Large intestine (tissue), 3 donors: ENCODE measurements at regions not wholly inside any gene's neighbourhood (a gene's known extent, or its start where the extent isn't known, plus 50 kb on each side); places are given as distances from the start of the nearest gene placed in this dataset.

Source experiments
- DNase-seq, 2 donors: peaks; one replicate each; pipeline versions ENCODE4 v3.0.0 to v3.0.0-alpha.2; 2013
- H3K27ac ChIP-seq: one replicate; pipeline ENCODE4 v1.5.1; 2013; ENCODE audit warnings: low read length
- H3K27me3 ChIP-seq: 2 replicates; pipeline ENCODE4 v1.6.1; 2013; ENCODE audit warnings: low read length; ENCODE audit not compliant: control insufficient read depth, insufficient read depth
- H3K36me3 ChIP-seq: 2 replicates; pipeline ENCODE4 v1.6.1; 2013; ENCODE audit warnings: low read length; ENCODE audit not compliant: control insufficient read depth, insufficient read depth
- H3K4me1 ChIP-seq: one replicate; pipeline ENCODE4 v1.6.1; 2013; ENCODE audit warnings: low read length; ENCODE audit not compliant: control insufficient read depth, insufficient read depth
- H3K4me3 ChIP-seq: one replicate; pipeline ENCODE4 v1.5.1; 2013; ENCODE audit warnings: low read length
- H3K9me3 ChIP-seq: one replicate; pipeline ENCODE4 v1.6.1; 2013; ENCODE audit warnings: mild to moderate bottlenecking, low read depth, low read length, moderate library complexity; ENCODE audit not compliant: control insufficient read depth
- WGBS: methylation state at CpG from one replicate; pipeline ENCODE4 v1.1.5; 2013; ENCODE audit warnings: low lambda C conversion rate; ENCODE audit not compliant: insufficient coverage; 5-methylcytosine and 5-hydroxymethylcytosine counted together

- Histone ChIP-seq H3K9me3 (no peaks in the 10 kb centered on the region), H3K4me1 (no peaks in the 10 kb centered on the region), H3K4me3 (no peak overlapping the region), H3K36me3 (no peaks in the 10 kb centered on the region), H3K27me3 (no peaks in the 10 kb centered on the region), H3K27ac (no peak overlapping the region)
- no peak for DNase-seq
- no CpG with 5 or more reads among the region's 22 CpGs for WGBS
These were observed 1350.5 kb downstream of the BRD1 start for GRCh38 chr22:48477031-48477721.

GRCh38 chr22:48476577-48476976 lies 1351.1 kb downstream of the BRD1 start:
- Histone ChIP-seq H3K27ac (no peak overlapping the region), H3K36me3 (no peaks in the 10 kb centered on the region), H3K4me1 (no peaks in the 10 kb centered on the region), H3K4me3 (no peak overlapping the region), H3K27me3 (no peaks in the 10 kb centered on the region), H3K9me3 (no peaks in the 10 kb centered on the region)
- DNase-seq: no peak
- WGBS: 100% methylated on average over 1 of the region's 5 CpGs

GRCh38 chr22:48475661-48476345 lies 1351.9 kb downstream of the BRD1 start:
- WGBS: no CpG with 5 or more reads among the region's 15 CpGs
- no peak for DNase-seq
- H3K36me3 ChIP-seq: no peaks in the 10 kb centered on the region
- H3K9me3 ChIP-seq: no peaks in the 10 kb centered on the region
- H3K4me1 ChIP-seq: no peaks in the 10 kb centered on the region
- no peak overlapping the region for H3K27ac ChIP-seq
- no peak overlapping the region for H3K4me3 ChIP-seq
- H3K27me3 ChIP-seq: no peaks in the 10 kb centered on the region

- H3K9me3 ChIP-seq: no peaks in the 10 kb centered on the region
- no peak overlapping the region for H3K4me3 ChIP-seq
- no CpG with 5 or more reads among the region's 9 CpGs for WGBS
- H3K36me3 ChIP-seq: no peaks in the 10 kb centered on the region
- no peak overlapping the region for H3K27ac ChIP-seq
- H3K27me3 ChIP-seq: no peaks in the 10 kb centered on the region
- no peak for DNase-seq
- H3K4me1 ChIP-seq: no peaks in the 10 kb centered on the region
These were observed 1352.8 kb downstream of the BRD1 start for GRCh38 chr22:48474881-48475280.

- H3K4me1 ChIP-seq: no peaks in the 10 kb centered on the region
- no CpG with 5 or more reads among the region's 7 CpGs for WGBS
- DNase-seq: no peak
- no peaks in the 10 kb centered on the region for H3K9me3 ChIP-seq
- H3K27ac ChIP-seq: no peak overlapping the region
- H3K27me3 ChIP-seq: no peaks in the 10 kb centered on the region
- no peaks in the 10 kb centered on the region for H3K36me3 ChIP-seq
- H3K4me3 ChIP-seq: no peak overlapping the region
These were observed 1354.5 kb downstream of the BRD1 start for GRCh38 chr22:48473202-48473601.

- no peaks in the 10 kb centered on the region for H3K4me1 ChIP-seq
- no peaks in the 10 kb centered on the region for H3K36me3 ChIP-seq
- no peaks in the 10 kb centered on the region for H3K9me3 ChIP-seq
- no peak for DNase-seq
- peaks cover 4% of the 10 kb centered on the region for H3K27me3 ChIP-seq
- no CpG with 5 or more reads among the region's 9 CpGs for WGBS
- no peak overlapping the region for H3K4me3 ChIP-seq
- no peak overlapping the region for H3K27ac ChIP-seq
These were observed 1363.4 kb downstream of the BRD1 start for GRCh38 chr22:48464246-48464645.

GRCh38 chr22:48459859-48460823 lies 1367.5 kb downstream of the BRD1 start:
- Histone ChIP-seq H3K27ac (no peak overlapping the region), H3K36me3 (no peaks in the 10 kb centered on the region), H3K4me3 (no peak overlapping the region), H3K9me3 (no peaks in the 10 kb centered on the region), H3K4me1 (no peaks in the 10 kb centered on the region), H3K27me3 (peaks cover 4% of the 10 kb centered on the region)
- no peak for DNase-seq
- WGBS: no CpG with 5 or more reads among the region's 21 CpGs

GRCh38 chr22:48459259-48459658 lies 1368.4 kb downstream of the BRD1 start:
- Histone ChIP-seq H3K9me3 (no peaks in the 10 kb centered on the region), H3K27ac (no peak overlapping the region), H3K27me3 (peaks cover 3% of the 10 kb centered on the region), H3K4me1 (no peaks in the 10 kb centered on the region), H3K4me3 (no peak overlapping the region), H3K36me3 (no peaks in the 10 kb centered on the region)
- no peak for DNase-seq
- WGBS: 67% methylated on average over 2 of the region's 6 CpGs

- Histone ChIP-seq H3K4me1 (no peaks in the 10 kb centered on the region), H3K9me3 (no peaks in the 10 kb centered on the region), H3K27ac (no peak overlapping the region), H3K36me3 (no peaks in the 10 kb centered on the region), H3K27me3 (no peaks in the 10 kb centered on the region), H3K4me3 (no peak overlapping the region)
- WGBS: 100% methylated on average over 1 of the region's 8 CpGs
- DNase-seq: no peak
These were observed 1371.2 kb downstream of the BRD1 start for GRCh38 chr22:48456449-48456848.

- WGBS: no CpG with 5 or more reads among the region's 14 CpGs
- Histone ChIP-seq H3K4me1 (no peaks in the 10 kb centered on the region), H3K36me3 (no peaks in the 10 kb centered on the region), H3K27me3 (peaks cover 2% of the 10 kb centered on the region), H3K9me3 (no peaks in the 10 kb centered on the region), H3K27ac (no peak overlapping the region), H3K4me3 (no peak overlapping the region)
- DNase-seq: peak in 1 of 2 donors; percentile 3
These were observed 1373.8 kb downstream of the BRD1 start for GRCh38 chr22:48453751-48454485.
